HG03097 (cell line): ENCODE measurements at regions not wholly inside any gene's neighbourhood (a gene's known extent, or its start where the extent isn't known, plus 50 kb on each side); places are given as distances from the start of the nearest gene placed in this dataset.
"Not testable (repeated sequence)": the region's sequence is repeated elsewhere in the genome, so short reads cannot be mapped to it uniquely, and the experiment has no call there.

Experiments
- ATAC-seq: cut with Tn5 transposase; IDR thresholded peaks from one replicate; pipeline ENCODE4 v1.9.1; 2021; ENCODE audit not compliant: unreplicated experiment, low FRiP score

GRCh38 chr11:104781037-104781436, 117.2 kb downstream of the CASP12 start:
- ATAC-seq, result no peak

GRCh38 chr11:104776501-104777170, 121.6 kb downstream of the CASP12 start:
- no peak for ATAC-seq

- no peak for ATAC-seq
These were observed 123.7 kb downstream of the CASP12 start for GRCh38 chr11:104774578-104774977.

GRCh38 chr11:104772806-104773241, 125.4 kb downstream of the CASP12 start:
- ATAC-seq, result no peak

- no peak for ATAC-seq
These were observed 126.5 kb downstream of the CASP12 start for GRCh38 chr11:104771763-104772162.

GRCh38 chr11:104771046-104771445, 127.2 kb downstream of the CASP12 start:
- not testable (repeated sequence) for ATAC-seq

GRCh38 chr11:104765401-104766095, 132.7 kb downstream of the CASP12 start:
- no peak for ATAC-seq

GRCh38 chr11:104764710-104765045, 133.6 kb downstream of the CASP12 start:
- ATAC-seq, result no peak

- no peak for ATAC-seq
These were observed 134.1 kb downstream of the CASP12 start for GRCh38 chr11:104763930-104764709.

GRCh38 chr11:104761511-104761910, 136.7 kb downstream of the CASP12 start:
- ATAC-seq, result no peak

GRCh38 chr11:104759464-104759863, 138.8 kb downstream of the CASP12 start:
- no peak for ATAC-seq

GRCh38 chr11:104738918-104739317, 159.3 kb downstream of the CASP12 start:
- ATAC-seq, result no peak

GRCh38 chr11:104738208-104738607, 160.1 kb downstream of the CASP12 start:
- no peak for ATAC-seq

- ATAC-seq, result no peak
These were observed 161.8 kb downstream of the CASP12 start for GRCh38 chr11:104736502-104736901.

GRCh38 chr11:104734998-104735397, 163.3 kb downstream of the CASP12 start:
- no peak for ATAC-seq

- no peak for ATAC-seq
These were observed 166.4 kb downstream of the CASP12 start for GRCh38 chr11:104731890-104732289.

GRCh38 chr11:104728927-104729326, 169.3 kb downstream of the CASP12 start:
- ATAC-seq, result no peak

GRCh38 chr11:104727768-104728167, 170.5 kb downstream of the CASP12 start:
- no peak for ATAC-seq

GRCh38 chr11:104727095-104727494, 171.2 kb downstream of the CASP12 start:
- no peak for ATAC-seq

GRCh38 chr11:104725796-104726408, 172.4 kb downstream of the CASP12 start:
- ATAC-seq, result no peak

- ATAC-seq, result no peak
These were observed 184.9 kb downstream of the CASP12 start for GRCh38 chr11:104713401-104713800.
